ENCODE measurements at regions not wholly inside any gene's neighbourhood (a gene's known extent, or its start where the extent isn't known, plus 50 kb on each side); places are given as distances from the start of the nearest gene placed in this dataset.
"Not testable (repeated sequence)": the region's sequence is repeated elsewhere in the genome, so short reads cannot be mapped to it uniquely, and the experiment has no call there.

DNA sequence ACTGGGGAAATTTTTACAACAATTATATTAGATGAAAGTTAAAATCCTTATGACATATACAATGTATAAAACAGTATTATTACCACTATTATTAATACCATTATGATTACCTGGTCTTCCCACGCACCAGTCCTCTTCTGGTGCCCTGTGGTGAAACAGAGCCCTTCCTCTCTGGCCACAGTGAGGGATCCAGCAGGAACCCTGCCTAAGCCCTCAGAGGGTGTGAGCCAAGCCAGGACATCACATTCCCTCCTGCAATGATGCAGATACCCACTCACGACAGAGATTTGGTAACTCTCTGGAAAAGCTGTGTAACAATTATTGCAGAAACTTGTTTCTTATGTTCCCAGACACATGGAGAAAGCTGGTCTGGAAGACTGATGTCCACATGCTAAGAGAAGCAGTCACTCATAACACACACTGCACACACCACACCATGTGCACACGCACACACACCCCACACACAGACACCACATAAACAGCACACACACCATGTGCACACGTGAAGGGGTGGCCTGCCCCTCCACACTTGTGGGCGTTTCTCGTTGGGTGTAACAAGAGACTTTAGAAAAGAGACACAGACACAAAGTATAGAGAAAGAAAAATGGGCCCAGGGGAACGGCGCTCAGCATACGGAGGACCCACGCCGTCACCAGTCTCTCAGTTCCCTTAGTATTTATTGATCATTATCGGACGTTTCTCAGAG lies 1373.8 kb upstream of the DEFB115 start:
- DNase-seq (ENCODE audit: low read depth): not testable (repeated sequence)

DNA sequence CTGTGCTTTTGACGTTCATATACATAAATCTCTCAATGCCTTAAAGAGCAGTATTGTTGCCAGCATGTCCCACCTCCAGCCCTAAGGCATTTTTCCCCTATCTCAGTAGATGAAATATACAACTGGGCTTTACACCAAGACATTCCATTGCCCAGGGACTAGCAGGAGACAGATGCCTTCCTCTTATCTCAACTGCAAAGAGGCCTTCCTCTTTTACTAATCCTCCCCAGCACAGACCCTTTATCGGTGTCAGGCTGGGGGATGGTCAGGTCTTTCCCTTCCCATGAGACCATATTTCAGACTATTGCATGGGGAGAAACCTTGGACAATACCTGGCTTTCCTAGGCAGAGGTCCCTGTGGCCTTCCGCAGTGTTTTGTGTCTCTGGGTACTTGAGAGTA lies 1373.1 kb upstream of the DEFB115 start:
- DNase-seq (ENCODE audit: low read depth): not testable (repeated sequence)

GRCh38 chr20:29885282-29886185 lies 1371.9 kb upstream of the DEFB115 start:
- DNase-seq (ENCODE audit: low read depth): not testable (repeated sequence)

DNA sequence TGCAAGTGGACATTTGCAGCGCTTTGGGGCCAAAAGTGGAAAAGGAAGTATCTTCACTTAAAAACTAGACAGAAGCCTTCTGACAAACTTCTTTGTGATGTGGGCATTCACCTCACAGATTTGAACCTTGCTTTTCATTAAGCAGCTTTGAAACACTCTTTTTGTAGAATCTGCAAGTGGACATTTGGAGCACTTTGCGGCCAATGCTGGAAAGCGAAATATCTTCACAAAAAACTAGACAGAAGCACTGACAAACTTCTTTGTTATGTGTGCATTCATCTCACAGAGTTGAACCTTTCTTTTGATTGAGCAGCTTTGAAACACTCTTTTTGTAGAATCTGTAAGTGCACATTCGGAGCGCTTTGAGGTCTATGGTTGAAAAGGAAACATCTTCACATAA lies 1365.9 kb upstream of the DEFB115 start:
- not testable (repeated sequence) for DNase-seq (ENCODE audit: low read depth)
